ENCODE measurements at regions not wholly inside any gene's neighbourhood (a gene's known extent, or its start where the extent isn't known, plus 50 kb on each side); places are given as distances from the start of the nearest gene placed in this dataset.

GRCh38 chr4:162684998-162685397 is 481.7 kb downstream of the NAF1 start:
- in situ Hi-C loops (cut with HindIII; ENCODE audit: low sequenced_read_pairs) = no loop called here
- DNase-seq (ENCODE audit: low spot score) = no peak

- no peak for DNase-seq (ENCODE audit: low spot score)
- in situ Hi-C loops (cut with HindIII; ENCODE audit: low sequenced_read_pairs) = no loop called here
Observed at GRCh38 chr4:162684371-162684700, 482.4 kb downstream of the NAF1 start.

- in situ Hi-C loops (cut with HindIII; ENCODE audit: low sequenced_read_pairs) = no loop called here
- DNase-seq (ENCODE audit: low spot score) = no peak
Observed at GRCh38 chr4:162683659-162684370, 482.9 kb downstream of the NAF1 start.

- in situ Hi-C loops (cut with HindIII; ENCODE audit: low sequenced_read_pairs) = no loop called here
- DNase-seq (ENCODE audit: low spot score) = no peak
Observed at GRCh38 chr4:162682651-162683050, 484.0 kb downstream of the NAF1 start.

- DNase-seq (ENCODE audit: low spot score) = no peak
- in situ Hi-C loops (cut with HindIII; ENCODE audit: low sequenced_read_pairs) = no loop called here
Observed at GRCh38 chr4:162681212-162681611, 485.5 kb downstream of the NAF1 start.

GRCh38 chr4:162675661-162676060 is 491.0 kb downstream of the NAF1 start:
- no peak for DNase-seq (ENCODE audit: low spot score)
- in situ Hi-C loops (cut with HindIII; ENCODE audit: low sequenced_read_pairs) = no loop called here

GRCh38 chr4:162661913-162662312 is 498.1 kb upstream of the FSTL5 start:
- in situ Hi-C loops (cut with HindIII; ENCODE audit: low sequenced_read_pairs) = no loop called here
- DNase-seq (ENCODE audit: low spot score) = no peak

GRCh38 chr4:162659716-162660115 is 495.9 kb upstream of the FSTL5 start:
- DNase-seq (ENCODE audit: low spot score) = no peak
- in situ Hi-C loops (cut with HindIII; ENCODE audit: low sequenced_read_pairs) = no loop called here

GRCh38 chr4:162657966-162658365 is 494.2 kb upstream of the FSTL5 start:
- in situ Hi-C loops (cut with HindIII; ENCODE audit: low sequenced_read_pairs) = no loop called here

GRCh38 chr4:162650166-162650565 is 486.4 kb upstream of the FSTL5 start:
- no peak for DNase-seq (ENCODE audit: low spot score)
- in situ Hi-C loops (cut with HindIII; ENCODE audit: low sequenced_read_pairs) = no loop called here

More at GRCh38 chr4:162657966-162658365, 494.2 kb upstream of the FSTL5 start:
- no peak for DNase-seq (ENCODE audit: low spot score)

GRCh38 chr4:162645381-162645780 is 481.6 kb upstream of the FSTL5 start:
- in situ Hi-C loops (cut with HindIII; ENCODE audit: low sequenced_read_pairs) = no loop called here
- peak; percentile 5 for DNase-seq (ENCODE audit: low spot score)

GRCh38 chr4:162644346-162644745 is 480.5 kb upstream of the FSTL5 start:
- DNase-seq (ENCODE audit: low spot score) = no peak
- in situ Hi-C loops (cut with HindIII; ENCODE audit: low sequenced_read_pairs) = no loop called here

GRCh38 chr4:162640152-162640551 is 476.4 kb upstream of the FSTL5 start:
- no peak for DNase-seq (ENCODE audit: low spot score)
- in situ Hi-C loops (cut with HindIII; ENCODE audit: low sequenced_read_pairs) = no loop called here

GRCh38 chr4:162634390-162634789 is 470.6 kb upstream of the FSTL5 start:
- no peak for DNase-seq (ENCODE audit: low spot score)
- in situ Hi-C loops (cut with HindIII; ENCODE audit: low sequenced_read_pairs) = no loop called here

- in situ Hi-C loops (cut with HindIII; ENCODE audit: low sequenced_read_pairs) = no loop called here
- no peak for DNase-seq (ENCODE audit: low spot score)
Observed at GRCh38 chr4:162622664-162623063, 458.9 kb upstream of the FSTL5 start.

GRCh38 chr4:162610116-162610515 is 446.3 kb upstream of the FSTL5 start:
- DNase-seq (ENCODE audit: low spot score) = no peak
- in situ Hi-C loops (cut with HindIII; ENCODE audit: low sequenced_read_pairs) = no loop called here

- DNase-seq (ENCODE audit: low spot score) = no peak
- in situ Hi-C loops (cut with HindIII; ENCODE audit: low sequenced_read_pairs) = no loop called here
Observed at GRCh38 chr4:162586266-162586665, 422.5 kb upstream of the FSTL5 start.

- in situ Hi-C loops (cut with HindIII; ENCODE audit: low sequenced_read_pairs) = no loop called here
- DNase-seq (ENCODE audit: low spot score) = no peak
Observed at GRCh38 chr4:162582180-162582579, 418.4 kb upstream of the FSTL5 start.

GRCh38 chr4:162565730-162566129 is 401.9 kb upstream of the FSTL5 start:
- DNase-seq (ENCODE audit: low spot score) = no peak
- in situ Hi-C loops (cut with HindIII; ENCODE audit: low sequenced_read_pairs) = no loop called here

- in situ Hi-C loops (cut with HindIII; ENCODE audit: low sequenced_read_pairs) = no loop called here
- no peak for DNase-seq (ENCODE audit: low spot score)
Observed at GRCh38 chr4:162560073-162560472, 396.3 kb upstream of the FSTL5 start.

GRCh38 chr4:162557516-162558106 is 393.8 kb upstream of the FSTL5 start:
- DNase-seq (ENCODE audit: low spot score) = no peak

More at GRCh38 chr4:162557516-162558106, 393.8 kb upstream of the FSTL5 start:
- in situ Hi-C loops (cut with HindIII; ENCODE audit: low sequenced_read_pairs) = no loop called here

All from G401 (cell line).